Ascending aorta (tissue), 2 donors: ENCODE measurements at regions not wholly inside any gene's neighbourhood (a gene's known extent, or its start where the extent isn't known, plus 50 kb on each side); places are given as distances from the start of the nearest gene placed in this dataset.

Experiments used
- DNase-seq, 2 donors: peaks; one replicate each; pipeline ENCODE4 v3.0.0-alpha.2; 2019; ENCODE audit warnings: low spot score in 2 of 2
- H3K27ac ChIP-seq, 2 donors: fragments of 200-600 bp; sonication (generic); one replicate each; pipeline ENCODE4 v1.5.1; 2016 to 2017; ENCODE audit warnings: mild to moderate bottlenecking in 1 of 2
- H3K27me3 ChIP-seq: fragments of 200-600 bp; sonication (generic); one replicate; pipeline ENCODE4 v1.5.1; 2017
- H3K36me3 ChIP-seq, 2 donors: fragments of 200-600 bp; sonication (generic); one replicate each; pipeline ENCODE4 v1.5.1; 2016
- H3K4me1 ChIP-seq, 2 donors: fragments of 200-600 bp; sonication (generic); one replicate each; pipeline ENCODE4 v1.5.1; 2016 to 2017; ENCODE audit warnings: mild to moderate bottlenecking in 1 of 2
- H3K4me3 ChIP-seq, 2 donors: fragments of 200-600 bp; sonication (generic); one replicate each; pipeline ENCODE4 v1.5.1; 2016 to 2017; ENCODE audit warnings: mild to moderate bottlenecking in 1 of 2
- H3K9me3 ChIP-seq, 2 donors: fragments of 200-600 bp; sonication (generic); one replicate each; pipeline ENCODE4 v1.5.1; 2016
- intact Hi-C: fragments of 100-400 bp; cut with DNase I; formaldehyde crosslinking; loops from one replicate; pipeline ENCODE4 v1.15.1; 2023
- TF ChIP-seq, protein P1 (sequence below), 3 experiments: fragments of 200-600 bp in 2 of 3; fragments of 450-650 bp in 1 of 3; sonication (generic) in 2 of 3; IDR thresholded peaks; one replicate each; pipeline ENCODE4 v1.5.1; 2016 to 2019; ENCODE audit warnings: antibody characterized with exemption in 3 of 3, mild to moderate bottlenecking in 1 of 3, moderate library complexity in 1 of 3

DNA sequence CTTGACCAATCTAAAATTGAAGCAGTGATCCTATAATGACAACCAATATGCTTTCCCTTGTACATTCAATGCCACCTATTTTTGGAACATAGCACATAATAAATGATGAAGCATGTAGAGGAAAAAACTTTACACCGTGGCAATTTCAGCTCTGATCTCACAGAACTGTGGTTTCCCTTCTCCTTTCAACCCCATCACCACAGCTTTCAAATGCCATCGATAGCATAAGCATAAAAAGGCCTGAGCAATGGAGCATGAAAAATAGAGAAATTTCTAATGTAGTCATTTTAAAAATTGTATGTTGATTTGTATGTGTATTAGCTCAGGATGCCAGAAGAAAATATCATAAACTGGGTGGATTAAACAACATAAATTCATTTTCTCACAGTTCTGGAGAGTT, 406.0 kb upstream of the TMCO5A start:
- Histone ChIP-seq H3K27ac (no peak overlapping the region), H3K27me3 (no peaks in the 10 kb centered on the region), H3K36me3 (no peaks in the 10 kb centered on the region), H3K4me1 (no peaks in the 10 kb centered on the region), H3K4me3 (no peak overlapping the region), H3K9me3 (no peaks in the 10 kb centered on the region)
- no peak for DNase-seq
- TF ChIP-seq, protein P1, sequence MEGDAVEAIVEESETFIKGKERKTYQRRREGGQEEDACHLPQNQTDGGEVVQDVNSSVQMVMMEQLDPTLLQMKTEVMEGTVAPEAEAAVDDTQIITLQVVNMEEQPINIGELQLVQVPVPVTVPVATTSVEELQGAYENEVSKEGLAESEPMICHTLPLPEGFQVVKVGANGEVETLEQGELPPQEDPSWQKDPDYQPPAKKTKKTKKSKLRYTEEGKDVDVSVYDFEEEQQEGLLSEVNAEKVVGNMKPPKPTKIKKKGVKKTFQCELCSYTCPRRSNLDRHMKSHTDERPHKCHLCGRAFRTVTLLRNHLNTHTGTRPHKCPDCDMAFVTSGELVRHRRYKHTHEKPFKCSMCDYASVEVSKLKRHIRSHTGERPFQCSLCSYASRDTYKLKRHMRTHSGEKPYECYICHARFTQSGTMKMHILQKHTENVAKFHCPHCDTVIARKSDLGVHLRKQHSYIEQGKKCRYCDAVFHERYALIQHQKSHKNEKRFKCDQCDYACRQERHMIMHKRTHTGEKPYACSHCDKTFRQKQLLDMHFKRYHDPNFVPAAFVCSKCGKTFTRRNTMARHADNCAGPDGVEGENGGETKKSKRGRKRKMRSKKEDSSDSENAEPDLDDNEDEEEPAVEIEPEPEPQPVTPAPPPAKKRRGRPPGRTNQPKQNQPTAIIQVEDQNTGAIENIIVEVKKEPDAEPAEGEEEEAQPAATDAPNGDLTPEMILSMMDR (IDR thresholded peaks at IDR 0.05), result no peak
- intact Hi-C loops, result no loop called here

DNA sequence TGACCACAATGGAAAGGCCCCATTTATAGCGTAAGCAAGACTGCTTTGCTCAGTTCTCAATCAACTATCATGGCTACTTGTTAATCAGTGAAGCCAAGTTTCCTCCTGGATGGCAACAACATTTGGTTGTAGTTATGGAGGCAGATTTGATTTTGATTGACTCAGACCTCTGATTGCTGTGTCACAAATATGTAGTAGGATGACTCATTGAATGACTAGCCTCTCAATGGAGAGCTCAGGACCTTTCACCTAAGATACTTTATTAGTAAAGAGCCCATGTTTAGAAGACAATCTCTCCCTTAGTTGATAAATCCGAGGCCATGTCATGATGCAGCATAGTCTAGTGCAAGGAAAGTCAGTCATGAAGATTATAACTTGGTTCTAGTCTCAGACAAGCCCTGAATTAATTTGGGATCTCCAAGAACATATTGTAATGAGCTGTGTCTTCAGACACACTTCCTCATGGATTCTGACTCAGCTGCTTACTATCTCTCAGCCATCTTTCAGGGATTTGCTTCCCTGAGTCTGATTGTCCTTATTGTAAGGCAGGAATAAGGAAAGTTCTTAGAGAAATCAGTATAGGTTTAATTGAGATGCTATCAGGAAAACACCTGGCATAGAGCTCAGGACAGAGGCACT, 397.4 kb upstream of the TMCO5A start:
- no peaks in the 10 kb centered on the region for H3K9me3 ChIP-seq
- no peaks in the 10 kb centered on the region for H3K4me1 ChIP-seq
- TF ChIP-seq, protein P1 (IDR thresholded peaks at IDR 0.05), result no peak
- no peak overlapping the region for H3K27ac ChIP-seq
- H3K4me3 ChIP-seq, result no peak overlapping the region
- intact Hi-C loops, result no loop called here
- no peaks in the 10 kb centered on the region for H3K27me3 ChIP-seq
- no peaks in the 10 kb centered on the region for H3K36me3 ChIP-seq
- no peak for DNase-seq

DNA sequence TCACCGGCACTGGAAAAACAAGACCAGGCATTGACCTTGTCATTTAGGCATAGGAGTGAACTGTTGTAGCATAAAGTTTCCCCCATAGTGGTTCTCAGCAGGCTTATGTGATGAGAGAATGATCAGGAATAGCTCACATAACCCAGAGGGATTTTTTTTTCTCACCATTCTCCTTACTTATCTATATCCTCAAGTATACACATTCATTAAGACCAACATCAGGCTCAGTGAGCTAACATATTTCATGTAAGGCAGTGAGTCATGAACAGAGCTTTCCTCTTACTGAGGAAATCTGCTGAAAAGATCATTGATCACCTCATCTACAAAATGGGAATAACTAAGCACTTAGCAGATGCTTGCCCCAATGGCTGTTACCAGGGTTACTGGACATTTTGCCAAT, 396.6 kb upstream of the TMCO5A start:
- intact Hi-C loops, result no loop called here

DNA sequence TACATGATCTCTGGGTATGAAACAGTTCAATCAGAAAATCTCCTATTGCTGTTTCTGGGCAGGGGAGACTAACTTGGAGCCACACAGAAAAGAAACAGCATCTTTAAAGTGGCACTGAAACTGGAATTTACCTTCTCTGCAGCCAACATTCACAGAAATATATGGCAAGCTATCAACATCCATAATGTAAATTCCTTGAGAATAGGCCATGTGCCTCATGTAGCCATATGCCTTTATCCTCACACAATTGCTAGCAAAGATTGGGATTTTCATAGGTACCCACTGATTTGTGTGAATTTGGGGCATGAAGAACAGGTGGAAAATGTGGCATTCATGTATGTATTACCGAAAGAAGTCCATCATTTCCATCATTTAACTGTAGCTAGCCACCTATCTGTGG, 386.3 kb upstream of the TMCO5A start:
- Histone ChIP-seq H3K27ac (no peak overlapping the region), H3K4me1 (no peaks in the 10 kb centered on the region), H3K9me3 (no peaks in the 10 kb centered on the region), H3K27me3 (no peaks in the 10 kb centered on the region), H3K36me3 (no peaks in the 10 kb centered on the region), H3K4me3 (no peak overlapping the region)
- no peak for DNase-seq
- intact Hi-C loops, result no loop called here
- TF ChIP-seq, protein P1 (IDR thresholded peaks at IDR 0.05), result no peak

More for the DNA sequence above, 396.6 kb upstream of the TMCO5A start:
- Histone ChIP-seq H3K4me3 (no peak overlapping the region), H3K9me3 (no peaks in the 10 kb centered on the region), H3K27me3 (no peaks in the 10 kb centered on the region), H3K4me1 (no peaks in the 10 kb centered on the region), H3K27ac (no peak overlapping the region), H3K36me3 (no peaks in the 10 kb centered on the region)
- TF ChIP-seq, protein P1 (IDR thresholded peaks at IDR 0.05), result no peak
- DNase-seq, result no peak

DNA sequence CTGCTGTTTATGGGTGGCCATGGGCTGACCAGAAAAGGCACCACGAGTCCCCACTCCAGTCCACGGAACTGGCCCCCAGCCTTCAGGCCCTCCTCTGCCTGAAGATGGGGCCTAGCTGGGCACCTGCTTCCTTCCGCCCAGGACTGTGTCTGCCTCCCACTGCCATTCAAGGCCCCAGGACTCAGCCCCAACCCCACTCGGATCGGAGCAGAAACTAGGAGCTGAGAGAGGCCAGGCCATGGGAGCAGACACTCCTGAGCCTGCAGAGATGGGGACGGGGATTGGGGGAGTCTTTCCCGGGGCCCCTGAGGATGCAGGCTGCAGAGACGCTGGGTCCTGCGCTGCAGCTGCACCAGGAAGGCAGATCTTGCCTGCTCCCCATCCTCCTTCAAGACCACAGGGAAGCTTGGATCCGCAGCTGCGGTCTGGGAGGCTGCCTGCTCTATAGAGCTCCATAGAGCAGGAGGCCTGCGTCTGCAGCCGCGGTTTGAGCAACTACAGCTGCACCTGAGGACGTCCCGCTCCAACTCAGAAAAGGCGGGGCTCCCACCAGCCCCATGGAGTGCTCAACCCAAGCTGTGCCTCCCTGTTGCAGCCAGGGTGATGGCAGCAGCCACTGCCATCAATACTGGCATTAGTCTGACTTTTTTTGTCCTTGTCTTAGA, 383.9 kb upstream of the TMCO5A start:
- Histone ChIP-seq H3K27ac (no peak overlapping the region), H3K4me3 (no peak overlapping the region), H3K36me3 (no peaks in the 10 kb centered on the region), H3K4me1 (no peaks in the 10 kb centered on the region), H3K27me3 (no peaks in the 10 kb centered on the region), H3K9me3 (no peaks in the 10 kb centered on the region)
- TF ChIP-seq, protein P1 (IDR thresholded peaks at IDR 0.05), result no peak
- intact Hi-C loops, result no loop called here
- DNase-seq, result no peak
